ENCODE measurements at regions not wholly inside any gene's neighbourhood (a gene's known extent, or its start where the extent isn't known, plus 50 kb on each side); places are given as distances from the start of the nearest gene placed in this dataset.

GRCh38 chr12:72876092-72876491 lies 603.9 kb downstream of the TRHDE start:
- Histone ChIP-seq H3K9me2 (replicated peaks; ENCODE audit: insufficient read depth) (no peaks in the 10 kb centered on the region), H3K4me3 (no peak overlapping the region), H3K27ac (no peak overlapping the region), H2AFZ (no peak overlapping the region), H3K36me3 (replicated peaks; ENCODE audit: insufficient read depth, low read depth) (no peaks in the 10 kb centered on the region), H3K79me2 (no peaks in the 10 kb centered on the region), H3K27me3 (no peaks in the 10 kb centered on the region), H3K4me1 (ENCODE audit: insufficient read depth) (no peaks in the 10 kb centered on the region), H3K4me2 (no peak overlapping the region), H3K9me3 (ENCODE audit: low read depth) (no peaks in the 10 kb centered on the region), H4K20me1 (ENCODE audit: insufficient read depth, poor library complexity, severe bottlenecking) (no peaks in the 10 kb centered on the region)
- TF ChIP-seq CTCF (IDR thresholded peaks at IDR 0.05; ENCODE audit: poor library complexity) (no peak), EZH2 (IDR thresholded peaks at IDR 0.05; ENCODE audit: borderline replicate concordance) (no peak), EZH2phosphoT487 (IDR thresholded peaks at IDR 0.05; ENCODE audit: low read depth, severe bottlenecking, unreplicated experiment) (no peak)
- no peak for DNase-seq (ENCODE audit: low spot score)

- Histone ChIP-seq H3K9me3 (ENCODE audit: low read depth) (no peaks in the 10 kb centered on the region), H3K27me3 (no peaks in the 10 kb centered on the region), H3K4me2 (no peak overlapping the region), H4K20me1 (ENCODE audit: insufficient read depth, poor library complexity, severe bottlenecking) (no peaks in the 10 kb centered on the region), H3K9me2 (replicated peaks; ENCODE audit: insufficient read depth) (no peaks in the 10 kb centered on the region), H3K79me2 (no peaks in the 10 kb centered on the region), H3K4me1 (ENCODE audit: insufficient read depth) (no peaks in the 10 kb centered on the region), H3K27ac (no peak overlapping the region), H3K4me3 (no peak overlapping the region), H3K36me3 (replicated peaks; ENCODE audit: insufficient read depth, low read depth) (no peaks in the 10 kb centered on the region), H2AFZ (no peak overlapping the region)
- TF ChIP-seq EZH2 (IDR thresholded peaks at IDR 0.05; ENCODE audit: borderline replicate concordance), result no peak
- TF ChIP-seq CTCF (IDR thresholded peaks at IDR 0.05; ENCODE audit: poor library complexity), result no peak
- no peak for TF ChIP-seq EZH2phosphoT487 (IDR thresholded peaks at IDR 0.05; ENCODE audit: low read depth, severe bottlenecking, unreplicated experiment)
- WGBS (ENCODE audit: low lambda C conversion rate, missing lambda C conversion rate), result 44% methylated on average over 1 of the region's 1 CpG
- DNase-seq (ENCODE audit: low spot score), result no peak
Measured at GRCh38 chr12:72888693-72889092, 616.5 kb downstream of the TRHDE start.

GRCh38 chr12:72889791-72890190 lies 617.6 kb downstream of the TRHDE start:
- Histone ChIP-seq H3K27me3 (no peaks in the 10 kb centered on the region), H3K4me2 (no peak overlapping the region)
- WGBS (ENCODE audit: low lambda C conversion rate, missing lambda C conversion rate), result 56% methylated on average over 1 of the region's 1 CpG

More at GRCh38 chr12:72889791-72890190, 617.6 kb downstream of the TRHDE start:
- Histone ChIP-seq H3K4me1 (ENCODE audit: insufficient read depth) (no peaks in the 10 kb centered on the region), H3K27ac (no peak overlapping the region), H3K9me3 (ENCODE audit: low read depth) (no peaks in the 10 kb centered on the region), H3K9me2 (replicated peaks; ENCODE audit: insufficient read depth) (no peaks in the 10 kb centered on the region), H3K79me2 (no peaks in the 10 kb centered on the region), H2AFZ (no peak overlapping the region), H4K20me1 (ENCODE audit: insufficient read depth, poor library complexity, severe bottlenecking) (no peaks in the 10 kb centered on the region), H3K4me3 (no peak overlapping the region), H3K36me3 (replicated peaks; ENCODE audit: insufficient read depth, low read depth) (no peaks in the 10 kb centered on the region)
- DNase-seq (ENCODE audit: low spot score), result no peak
- TF ChIP-seq CTCF (IDR thresholded peaks at IDR 0.05; ENCODE audit: poor library complexity), result no peak
- TF ChIP-seq EZH2 (IDR thresholded peaks at IDR 0.05; ENCODE audit: borderline replicate concordance), result no peak
- no peak for TF ChIP-seq EZH2phosphoT487 (IDR thresholded peaks at IDR 0.05; ENCODE audit: low read depth, severe bottlenecking, unreplicated experiment)

All from hepatocyte (in vitro differentiated cells).